ENCODE measurements at regions not wholly inside any gene's neighbourhood (a gene's known extent, or its start where the extent isn't known, plus 50 kb on each side); places are given as distances from the start of the nearest gene placed in this dataset.
"Not testable (repeated sequence)": the region's sequence is repeated elsewhere in the genome, so short reads cannot be mapped to it uniquely, and the experiment has no call there.

GRCh38 chr13:71005919-71006318 lies 861.1 kb downstream of the DACH1 start:
- CTCF ChIA-PET, result no interaction called here
- Mint-ChIP-seq H3K9me3 (ENCODE audit: low read depth, unreplicated experiment) (no peaks in the 10 kb centered on the region), H3K27ac (ENCODE audit: unreplicated experiment) (no peak overlapping the region), H3K36me3 (ENCODE audit: insufficient read depth, unreplicated experiment) (no peaks in the 10 kb centered on the region), H3K4me3 (ENCODE audit: low read depth, unreplicated experiment) (no peak overlapping the region), H3K4me1 (ENCODE audit: low read depth, unreplicated experiment) (no peaks in the 10 kb centered on the region), H3K27me3 (ENCODE audit: unreplicated experiment) (no peaks in the 10 kb centered on the region)
- intact Hi-C loops (cut with micrococcal nuclease; ENCODE audit: unreplicated experiment), result no loop called here
- BruUV-seq (replicated peaks), result no TSS peak
- no peak for DNase-seq
- TF ChIP-seq, protein P1, sequence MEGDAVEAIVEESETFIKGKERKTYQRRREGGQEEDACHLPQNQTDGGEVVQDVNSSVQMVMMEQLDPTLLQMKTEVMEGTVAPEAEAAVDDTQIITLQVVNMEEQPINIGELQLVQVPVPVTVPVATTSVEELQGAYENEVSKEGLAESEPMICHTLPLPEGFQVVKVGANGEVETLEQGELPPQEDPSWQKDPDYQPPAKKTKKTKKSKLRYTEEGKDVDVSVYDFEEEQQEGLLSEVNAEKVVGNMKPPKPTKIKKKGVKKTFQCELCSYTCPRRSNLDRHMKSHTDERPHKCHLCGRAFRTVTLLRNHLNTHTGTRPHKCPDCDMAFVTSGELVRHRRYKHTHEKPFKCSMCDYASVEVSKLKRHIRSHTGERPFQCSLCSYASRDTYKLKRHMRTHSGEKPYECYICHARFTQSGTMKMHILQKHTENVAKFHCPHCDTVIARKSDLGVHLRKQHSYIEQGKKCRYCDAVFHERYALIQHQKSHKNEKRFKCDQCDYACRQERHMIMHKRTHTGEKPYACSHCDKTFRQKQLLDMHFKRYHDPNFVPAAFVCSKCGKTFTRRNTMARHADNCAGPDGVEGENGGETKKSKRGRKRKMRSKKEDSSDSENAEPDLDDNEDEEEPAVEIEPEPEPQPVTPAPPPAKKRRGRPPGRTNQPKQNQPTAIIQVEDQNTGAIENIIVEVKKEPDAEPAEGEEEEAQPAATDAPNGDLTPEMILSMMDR (IDR thresholded peaks at IDR 0.05; ENCODE audit: unreplicated experiment), result no peak

DNA sequence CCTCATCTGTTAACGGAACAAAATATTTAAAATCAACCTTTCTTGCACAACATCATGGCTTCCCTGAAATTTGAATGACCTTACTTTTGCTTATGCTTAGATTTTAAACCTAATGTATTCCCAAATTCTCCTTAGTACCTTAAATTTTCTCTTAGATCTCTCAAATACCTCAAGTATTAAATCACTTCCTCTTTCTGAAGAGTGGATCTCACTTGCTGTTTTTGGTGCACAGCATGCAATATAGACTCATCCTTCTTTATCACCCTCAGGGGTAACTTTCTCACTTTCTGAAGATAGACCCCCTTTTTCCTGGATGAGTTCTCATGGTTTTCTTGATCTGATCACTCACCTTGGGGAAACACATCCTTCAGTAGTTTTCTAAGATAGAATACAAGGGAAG lies 871.7 kb downstream of the DACH1 start:
- BruUV-seq (replicated peaks), result no TSS peak
- TF ChIP-seq, protein P1 (IDR thresholded peaks at IDR 0.05; ENCODE audit: unreplicated experiment), result no peak
- Mint-ChIP-seq H3K36me3 (ENCODE audit: insufficient read depth, unreplicated experiment) (no peaks in the 10 kb centered on the region), H3K27me3 (ENCODE audit: unreplicated experiment) (no peaks in the 10 kb centered on the region), H3K4me3 (ENCODE audit: low read depth, unreplicated experiment) (no peak overlapping the region), H3K4me1 (ENCODE audit: low read depth, unreplicated experiment) (no peaks in the 10 kb centered on the region), H3K9me3 (ENCODE audit: low read depth, unreplicated experiment) (no peaks in the 10 kb centered on the region), H3K27ac (ENCODE audit: unreplicated experiment) (no peak overlapping the region)
- intact Hi-C loops (cut with micrococcal nuclease; ENCODE audit: unreplicated experiment), result no loop called here
- CTCF ChIA-PET, result no interaction called here
- no peak for DNase-seq

DNA sequence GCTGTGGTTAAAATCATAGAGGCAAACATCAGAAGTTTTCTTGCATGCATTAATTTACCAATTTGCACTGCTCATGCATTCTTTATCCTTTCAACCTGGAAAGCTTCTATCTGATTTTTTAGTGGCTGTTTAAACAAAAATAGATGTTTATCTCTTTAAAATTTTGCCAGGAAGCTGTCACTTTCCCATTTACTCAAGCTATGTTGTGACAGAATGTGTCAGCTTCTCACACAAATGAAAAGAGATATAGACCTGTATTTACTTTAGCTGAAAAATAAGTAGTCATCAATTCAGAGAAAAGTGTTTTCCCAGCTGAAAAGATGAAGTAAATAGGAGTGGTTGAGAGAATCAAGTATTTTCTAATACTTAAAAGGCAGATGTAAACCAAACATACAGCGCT lies 872.8 kb downstream of the DACH1 start:
- Mint-ChIP-seq H3K4me3 (ENCODE audit: low read depth, unreplicated experiment) (no peak overlapping the region), H3K36me3 (ENCODE audit: insufficient read depth, unreplicated experiment) (no peaks in the 10 kb centered on the region), H3K27me3 (ENCODE audit: unreplicated experiment) (no peaks in the 10 kb centered on the region), H3K4me1 (ENCODE audit: low read depth, unreplicated experiment) (no peaks in the 10 kb centered on the region), H3K9me3 (ENCODE audit: low read depth, unreplicated experiment) (no peaks in the 10 kb centered on the region), H3K27ac (ENCODE audit: unreplicated experiment) (no peak overlapping the region)
- DNase-seq, result no peak
- CTCF ChIA-PET, result no interaction called here
- TF ChIP-seq, protein P1 (IDR thresholded peaks at IDR 0.05; ENCODE audit: unreplicated experiment), result no peak
- BruUV-seq (replicated peaks), result no TSS peak
- intact Hi-C loops (cut with micrococcal nuclease; ENCODE audit: unreplicated experiment), result no loop called here

DNA sequence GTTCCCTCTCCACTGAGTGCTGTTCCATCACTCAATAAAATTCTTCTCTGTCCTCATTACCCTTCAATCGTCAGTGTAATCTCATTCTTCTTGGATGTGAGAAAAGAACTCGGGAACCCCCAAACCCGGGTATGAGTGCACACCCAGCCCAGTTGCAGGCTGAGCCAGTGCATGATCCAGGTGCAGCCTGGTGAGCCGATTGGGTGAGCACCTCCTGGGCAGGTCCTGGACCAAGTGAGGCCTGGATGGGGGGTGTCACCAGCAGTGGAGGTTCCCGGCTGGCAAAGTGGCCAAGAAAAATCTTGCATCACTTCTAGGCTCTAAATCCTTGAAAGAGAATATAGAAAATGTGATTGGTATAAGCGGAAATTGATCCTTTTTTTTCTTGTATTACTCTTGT lies 878.8 kb upstream of the KLHL1 start:
- H3K9me3 Mint-ChIP-seq (ENCODE audit: low read depth, unreplicated experiment), result no peaks in the 10 kb centered on the region
- no peaks in the 10 kb centered on the region for H3K36me3 Mint-ChIP-seq (ENCODE audit: insufficient read depth, unreplicated experiment)
- intact Hi-C loops (cut with micrococcal nuclease; ENCODE audit: unreplicated experiment), result no loop called here
- no peak overlapping the region for H3K4me3 Mint-ChIP-seq (ENCODE audit: low read depth, unreplicated experiment)
- BruUV-seq (replicated peaks), result no TSS peak
- no peaks in the 10 kb centered on the region for H3K4me1 Mint-ChIP-seq (ENCODE audit: low read depth, unreplicated experiment)
- TF ChIP-seq, protein P1 (IDR thresholded peaks at IDR 0.05; ENCODE audit: unreplicated experiment), result no peak
- no peaks in the 10 kb centered on the region for H3K27me3 Mint-ChIP-seq (ENCODE audit: unreplicated experiment)
- H3K27ac Mint-ChIP-seq (ENCODE audit: unreplicated experiment), result no peak overlapping the region
- CTCF ChIA-PET, result no interaction called here
- no peak for DNase-seq

GRCh38 chr13:70985371-70985770 lies 877.1 kb upstream of the KLHL1 start:
- Mint-ChIP-seq H3K4me1 (ENCODE audit: low read depth, unreplicated experiment) (no peaks in the 10 kb centered on the region), H3K9me3 (ENCODE audit: low read depth, unreplicated experiment) (no peaks in the 10 kb centered on the region), H3K27me3 (ENCODE audit: unreplicated experiment) (no peaks in the 10 kb centered on the region), H3K27ac (ENCODE audit: unreplicated experiment) (no peak overlapping the region), H3K36me3 (ENCODE audit: insufficient read depth, unreplicated experiment) (no peaks in the 10 kb centered on the region), H3K4me3 (ENCODE audit: low read depth, unreplicated experiment) (no peak overlapping the region)
- no TSS peak for BruUV-seq (replicated peaks)
- intact Hi-C loops (cut with micrococcal nuclease; ENCODE audit: unreplicated experiment), result no loop called here
- TF ChIP-seq, protein P1 (IDR thresholded peaks at IDR 0.05; ENCODE audit: unreplicated experiment), result no peak
- no peak for DNase-seq
- CTCF ChIA-PET, result no interaction called here

DNA sequence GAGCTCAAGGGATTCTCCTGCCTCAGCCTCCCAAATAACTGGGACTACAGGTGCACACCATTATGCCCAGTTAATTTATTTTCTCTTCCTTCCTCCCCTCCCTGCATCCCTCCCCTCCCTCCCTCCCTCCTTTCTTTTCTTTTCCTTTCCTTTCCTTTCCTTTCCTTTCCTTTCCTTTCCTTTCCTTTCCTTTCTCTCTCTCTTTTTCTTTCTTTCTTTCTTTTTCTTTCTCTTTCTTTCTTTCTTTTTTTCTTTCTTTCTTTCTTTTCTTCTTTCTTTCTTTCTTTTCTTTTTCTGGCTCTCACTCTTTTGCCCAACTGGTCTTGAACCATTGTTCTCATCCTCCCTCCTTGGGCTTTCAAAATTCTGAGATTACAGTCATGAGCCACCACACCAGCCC lies 873.0 kb upstream of the KLHL1 start:
- DNase-seq; H3K4me1 Mint-ChIP-seq (ENCODE audit: low read depth, unreplicated experiment); H3K27me3 Mint-ChIP-seq (ENCODE audit: unreplicated experiment); H3K36me3 Mint-ChIP-seq (ENCODE audit: insufficient read depth, unreplicated experiment); H3K27ac Mint-ChIP-seq (ENCODE audit: unreplicated experiment); BruUV-seq (replicated peaks); H3K4me3 Mint-ChIP-seq (ENCODE audit: low read depth, unreplicated experiment); CTCF ChIA-PET; intact Hi-C loops (cut with micrococcal nuclease; ENCODE audit: unreplicated experiment); H3K9me3 Mint-ChIP-seq (ENCODE audit: low read depth, unreplicated experiment): not testable (repeated sequence)

Measured in Calu3 (cell line).